HEK293 (cell line): ENCODE measurements at regions not wholly inside any gene's neighbourhood (a gene's known extent, or its start where the extent isn't known, plus 50 kb on each side); places are given as distances from the start of the nearest gene placed in this dataset.
A peak's percentile ranks its signal among the peaks of the same experiment; 100 is the strongest.

ENCODE experiments used
- CTCF ChIA-PET: fragments of 350-600 bp; formaldehyde crosslinking; extraction: SDS; loops from one replicate; lab custom pipeline; 2021; ENCODE audit warnings: antibody characterized with exemption; lab: Yijun Ruan, JAX
- POLR2A ChIA-PET: fragments of 300-600 bp; formaldehyde crosslinking; extraction: SDS; loops from one replicate; lab custom pipeline; 2020; ENCODE audit warnings: antibody characterized with exemption, inconsistent platforms; lab: Yijun Ruan, JAX
- H3K27ac ChIP-seq: fragments of 200-500 bp; sonication (Bioruptor generic); 2 replicates; pipeline ENCODE4 v1.5.1; 2014; ENCODE audit warnings: low read depth, low read length, control low read depth, inconsistent platforms; ENCODE audit errors: extremely low read depth
- H3K36me3 ChIP-seq, 2 experiments: fragments of 200-500 bp in 1 of 2; sonication (Bioruptor generic) in 1 of 2; 1 replicate in 1 of 2; 2 replicates in 1 of 2; pipeline ENCODE4 v1.5.1; 2014 to 2017; ENCODE audit warnings: inconsistent platforms in 2 of 2, low read length in 2 of 2; ENCODE audit not compliant: control insufficient read depth in 2 of 2, insufficient read depth in 1 of 2
- H3K4me1 ChIP-seq: fragments of 200-500 bp; sonication (Bioruptor generic); 2 replicates; pipeline ENCODE4 v1.5.1; 2014; ENCODE audit warnings: mild to moderate bottlenecking, low read length, inconsistent platforms; ENCODE audit not compliant: control insufficient read depth, insufficient read depth
- H3K4me3 ChIP-seq: 2 replicates; pipeline ENCODE4 v1.5.1; 2011; ENCODE audit warnings: low read depth, mild to moderate bottlenecking, control low read depth, low read length, moderate library complexity
- H3K9me3 ChIP-seq: fragments of 200-500 bp; sonication (Bioruptor generic); 2 replicates; pipeline ENCODE4 v1.5.1; 2014; ENCODE audit warnings: low read depth, low read length, inconsistent platforms; ENCODE audit not compliant: control insufficient read depth, insufficient read depth
- FEZF1 ChIP-seq: fragments of 450-650 bp; formaldehyde crosslinking; IDR thresholded peaks from 2 replicates; pipeline ENCODE4 v1.5.1; 2016; ENCODE audit warnings: missing biosample characterization, missing genetic modification characterization
- KLF9 ChIP-seq: fragments of 450-650 bp; formaldehyde crosslinking; IDR thresholded peaks from 2 replicates; pipeline ENCODE4 v1.5.1; 2016; ENCODE audit warnings: missing biosample characterization, missing genetic modification characterization, low read depth
- PRDM6 ChIP-seq: fragments of 450-650 bp; formaldehyde crosslinking; IDR thresholded peaks from 2 replicates; pipeline ENCODE4 v1.5.1; 2017; ENCODE audit warnings: missing biosample characterization, missing genetic modification characterization
- SALL2 ChIP-seq: fragments of 450-650 bp; formaldehyde crosslinking; IDR thresholded peaks from 2 replicates; pipeline ENCODE4 v1.5.0; 2017; ENCODE audit warnings: missing biosample characterization, mild to moderate bottlenecking, missing genetic modification characterization, borderline replicate concordance
- ZNF112 ChIP-seq: fragments of 450-650 bp; formaldehyde crosslinking; IDR thresholded peaks from 2 replicates; pipeline ENCODE4 v1.5.0; 2017; ENCODE audit warnings: missing biosample characterization, missing genetic modification characterization
- ZNF391 ChIP-seq: fragments of 450-650 bp; formaldehyde crosslinking; IDR thresholded peaks from 2 replicates; pipeline ENCODE4 v1.5.1; 2016; ENCODE audit warnings: low read depth, missing biosample characterization, missing genetic modification characterization, borderline replicate concordance
- ZNF449 ChIP-seq: fragments of 450-650 bp; formaldehyde crosslinking; IDR thresholded peaks from 2 replicates; pipeline ENCODE4 v1.5.1; 2017; ENCODE audit warnings: missing biosample characterization, mild to moderate bottlenecking, missing genetic modification characterization, moderate library complexity
- ZNF549 ChIP-seq: fragments of 450-650 bp; IDR thresholded peaks from 2 replicates; pipeline ENCODE4 v1.5.1; 2018; ENCODE audit warnings: missing biosample characterization, missing genetic modification characterization, mild to moderate bottlenecking, inconsistent platforms, moderate library complexity
- ZNF560 ChIP-seq: fragments of 450-650 bp; formaldehyde crosslinking; IDR thresholded peaks from 2 replicates; pipeline ENCODE4 v1.5.1; 2017; ENCODE audit warnings: missing biosample characterization, missing genetic modification characterization, borderline replicate concordance
- ZNF580 ChIP-seq: fragments of 450-650 bp; formaldehyde crosslinking; IDR thresholded peaks from 2 replicates; pipeline ENCODE4 v1.5.1; 2016; ENCODE audit warnings: missing biosample characterization, missing genetic modification characterization
- ZNF626 ChIP-seq: fragments of 450-650 bp; sonication (Bioruptor Pico); formaldehyde crosslinking; IDR thresholded peaks from 2 replicates; pipeline ENCODE4 v1.5.1; 2018; ENCODE audit warnings: missing biosample characterization, missing genetic modification characterization, inconsistent platforms
- ZNF670 ChIP-seq: fragments of 450-650 bp; formaldehyde crosslinking; IDR thresholded peaks from 2 replicates; pipeline ENCODE4 v1.5.1; 2016; ENCODE audit warnings: missing biosample characterization, missing genetic modification characterization, low read depth
- ZSCAN4 ChIP-seq: fragments of 450-650 bp; formaldehyde crosslinking; IDR thresholded peaks from 2 replicates; pipeline ENCODE4 v1.5.1; 2017; ENCODE audit warnings: missing biosample characterization, missing genetic modification characterization
- TF ChIP-seq, protein P1 (sequence below): fragments of 450-650 bp; IDR thresholded peaks from 2 replicates; pipeline ENCODE4 v1.5.1; 2018; ENCODE audit warnings: missing biosample characterization, missing genetic modification characterization
- TF ChIP-seq, protein P2 (sequence below): fragments of 450-650 bp; formaldehyde crosslinking; IDR thresholded peaks from 2 replicates; pipeline ENCODE4; 2016; ENCODE audit warnings: missing biosample characterization, missing genetic modification characterization

DNA sequence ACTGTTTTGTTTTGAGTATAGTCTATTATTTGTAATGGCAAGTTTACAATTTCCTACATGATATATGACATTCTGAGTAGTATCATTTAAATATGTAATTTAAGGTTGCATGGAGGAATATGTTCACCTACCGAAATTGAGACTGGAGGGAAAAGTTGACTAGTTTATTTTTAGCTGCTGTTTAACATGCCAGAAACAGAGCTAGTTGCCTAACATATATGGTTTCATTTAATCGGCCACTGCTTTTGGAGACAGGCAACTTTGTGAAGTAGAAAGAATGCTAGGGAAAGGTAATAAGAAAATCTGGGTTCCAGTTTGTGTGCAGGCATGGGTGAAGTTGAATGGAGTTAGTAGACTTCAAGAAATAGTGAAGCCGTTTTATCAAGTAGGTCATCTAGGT lies 342.1 kb upstream of the CBLB start (continued):
- TF ChIP-seq ZNF560 (tag by site-specific recombination) (no peak), ZNF580 (tag by site-specific recombination) (no peak)

- ChIA-PET POLR2A (no interaction called here), CTCF (no interaction called here)
- H3K9me3 ChIP-seq, result no peaks in the 10 kb centered on the region
- no peaks in the 10 kb centered on the region for H3K4me1 ChIP-seq
- H3K4me3 ChIP-seq, result no peak overlapping the region
- no peak for TF ChIP-seq SALL2 (tag by site-specific recombination)
- no peak for TF ChIP-seq ZNF391
- peak; percentile 88 for TF ChIP-seq PRDM6 (tag by site-specific recombination)
- 0 out of 2 replicates have a peak, but pooled peaks have one; percentile 40 for TF ChIP-seq FEZF1
- no peak overlapping the region for H3K27ac ChIP-seq
- no peaks in the 10 kb centered on the region for H3K36me3 ChIP-seq
These were observed 343.9 kb upstream of the CBLB start for GRCh38 chr3:106212665-106213222.

DNA sequence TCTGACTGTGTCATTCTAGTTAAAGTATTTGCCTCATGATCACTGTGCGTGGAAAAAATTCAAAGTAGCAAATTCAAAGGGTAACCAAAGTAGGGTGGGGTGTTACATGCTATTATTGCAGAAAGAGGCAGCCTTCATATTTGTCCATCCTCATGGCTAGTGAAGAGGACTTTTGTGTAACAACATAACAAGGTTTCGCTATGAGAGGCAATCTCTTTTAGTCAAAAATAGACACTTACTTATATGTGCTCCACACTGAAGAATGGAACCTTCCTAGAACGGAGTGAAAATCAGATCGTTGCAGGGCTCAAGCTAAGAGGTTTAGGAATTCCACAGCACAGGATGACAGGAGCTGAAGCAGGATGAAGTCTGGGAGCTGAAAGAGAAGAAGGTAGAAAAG lies 345.1 kb upstream of the CBLB start:
- Histone ChIP-seq H3K9me3 (no peaks in the 10 kb centered on the region), H3K4me3 (no peak overlapping the region), H3K36me3 (no peaks in the 10 kb centered on the region), H3K4me1 (no peaks in the 10 kb centered on the region), H3K27ac (no peak overlapping the region)
- ChIA-PET POLR2A (no interaction called here), CTCF (no interaction called here)
- TF ChIP-seq, protein P1, sequence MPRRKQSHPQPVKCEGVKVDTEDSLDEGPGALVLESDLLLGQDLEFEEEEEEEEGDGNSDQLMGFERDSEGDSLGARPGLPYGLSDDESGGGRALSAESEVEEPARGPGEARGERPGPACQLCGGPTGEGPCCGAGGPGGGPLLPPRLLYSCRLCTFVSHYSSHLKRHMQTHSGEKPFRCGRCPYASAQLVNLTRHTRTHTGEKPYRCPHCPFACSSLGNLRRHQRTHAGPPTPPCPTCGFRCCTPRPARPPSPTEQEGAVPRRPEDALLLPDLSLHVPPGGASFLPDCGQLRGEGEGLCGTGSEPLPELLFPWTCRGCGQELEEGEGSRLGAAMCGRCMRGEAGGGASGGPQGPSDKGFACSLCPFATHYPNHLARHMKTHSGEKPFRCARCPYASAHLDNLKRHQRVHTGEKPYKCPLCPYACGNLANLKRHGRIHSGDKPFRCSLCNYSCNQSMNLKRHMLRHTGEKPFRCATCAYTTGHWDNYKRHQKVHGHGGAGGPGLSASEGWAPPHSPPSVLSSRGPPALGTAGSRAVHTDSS (tag by site-specific recombination), result no peak

DNA sequence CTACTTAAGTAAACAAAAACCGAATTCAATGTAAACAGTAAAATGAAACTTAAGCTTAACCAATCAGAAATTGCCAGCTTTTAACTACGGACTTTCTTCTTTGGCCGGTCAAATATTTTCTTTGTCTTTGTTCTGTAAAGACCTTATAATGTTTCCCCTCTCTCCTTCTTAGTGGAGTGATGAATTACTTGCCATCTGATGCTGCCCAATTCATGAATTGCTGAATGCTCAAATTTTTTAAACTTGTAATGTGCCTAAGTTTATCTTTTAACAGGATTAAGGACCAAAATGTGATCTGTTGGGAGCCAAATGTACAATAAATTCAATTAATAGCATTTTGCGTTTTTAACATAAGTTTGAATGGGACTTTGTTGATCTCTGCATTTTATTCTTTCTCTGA lies 345.8 kb upstream of the CBLB start:
- CTCF ChIA-PET, result no interaction called here
- POLR2A ChIA-PET, result no interaction called here
- H3K36me3 ChIP-seq, result no peaks in the 10 kb centered on the region
- H3K4me1 ChIP-seq, result no peaks in the 10 kb centered on the region
- no peak overlapping the region for H3K4me3 ChIP-seq
- TF ChIP-seq, protein P2, sequence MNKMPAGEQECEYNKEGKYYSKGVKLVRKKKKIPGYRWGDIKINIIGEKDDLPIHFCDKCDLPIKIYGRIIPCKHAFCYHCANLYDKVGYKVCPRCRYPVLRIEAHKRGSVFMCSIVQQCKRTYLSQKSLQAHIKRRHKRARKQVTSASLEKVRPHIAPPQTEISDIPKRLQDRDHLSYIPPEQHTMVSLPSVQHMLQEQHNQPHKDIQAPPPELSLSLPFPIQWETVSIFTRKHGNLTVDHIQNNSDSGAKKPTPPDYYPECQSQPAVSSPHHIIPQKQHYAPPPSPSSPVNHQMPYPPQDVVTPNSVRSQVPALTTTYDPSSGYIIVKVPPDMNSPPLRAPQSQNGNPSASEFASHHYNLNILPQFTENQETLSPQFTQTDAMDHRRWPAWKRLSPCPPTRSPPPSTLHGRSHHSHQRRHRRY (tag by site-specific recombination), result no peak
- TF ChIP-seq ZNF670 (no peak), ZNF560 (tag by site-specific recombination) (no peak), ZNF626 (tag by site-specific recombination) (no peak), ZNF449 (tag by site-specific recombination) (no peak), ZNF549 (peak; percentile 99), ZSCAN4 (no peak), KLF9 (tag by site-specific recombination) (no peak), ZNF112 (tag by site-specific recombination) (no peak)
- H3K9me3 ChIP-seq, result no peaks in the 10 kb centered on the region
- no peak overlapping the region for H3K27ac ChIP-seq
